BJ (cell line): ENCODE measurements at regions not wholly inside any gene's neighbourhood (a gene's known extent, or its start where the extent isn't known, plus 50 kb on each side); places are given as distances from the start of the nearest gene placed in this dataset.

Experiments
- CTCF ChIA-PET: fragments of 350-600 bp; formaldehyde crosslinking; extraction: SDS; loops from one replicate; lab custom pipeline; 2021; ENCODE audit warnings: antibody characterized with exemption, inconsistent platforms; lab: Yijun Ruan, JAX
- POLR2A ChIA-PET: fragments of 300-600 bp; sonication (Branson Sonifier 250); formaldehyde crosslinking; extraction: SDS; loops from one replicate; lab custom pipeline; 2021; ENCODE audit warnings: antibody characterized with exemption; lab: Charles Lee
- DNase-seq: peaks from one replicate; pipeline ENCODE4 v3.0.0-alpha.2; 2011; ENCODE audit warnings: low read depth
- H3K27me3 ChIP-seq: 2 replicates; pipeline ENCODE4 v1.6.0; 2011; ENCODE audit warnings: low read length; ENCODE audit not compliant: control insufficient read depth, insufficient read depth
- H3K36me3 ChIP-seq: 2 replicates; pipeline ENCODE4 v1.5.1; 2011; ENCODE audit warnings: low read length; ENCODE audit not compliant: control insufficient read depth, insufficient read depth
- H3K4me3 ChIP-seq: 2 replicates; pipeline ENCODE4 v1.5.1; 2011; ENCODE audit warnings: low read depth, mild to moderate bottlenecking, control low read depth, low read length
- TF ChIP-seq, protein P1 (sequence below): IDR thresholded peaks from 2 replicates; pipeline ENCODE4 v1.5.1; 2011; ENCODE audit warnings: low read depth, mild to moderate bottlenecking, control low read depth, inconsistent platforms, low read length, moderate library complexity; ENCODE audit not compliant: insufficient read depth

- no peak overlapping the region for H3K4me3 ChIP-seq
- CTCF ChIA-PET, result no interaction called here
- POLR2A ChIA-PET, result no interaction called here
- DNase-seq, result no peak
- H3K27me3 ChIP-seq, result no peaks in the 10 kb centered on the region
- H3K36me3 ChIP-seq, result no peaks in the 10 kb centered on the region
- TF ChIP-seq, protein P1, sequence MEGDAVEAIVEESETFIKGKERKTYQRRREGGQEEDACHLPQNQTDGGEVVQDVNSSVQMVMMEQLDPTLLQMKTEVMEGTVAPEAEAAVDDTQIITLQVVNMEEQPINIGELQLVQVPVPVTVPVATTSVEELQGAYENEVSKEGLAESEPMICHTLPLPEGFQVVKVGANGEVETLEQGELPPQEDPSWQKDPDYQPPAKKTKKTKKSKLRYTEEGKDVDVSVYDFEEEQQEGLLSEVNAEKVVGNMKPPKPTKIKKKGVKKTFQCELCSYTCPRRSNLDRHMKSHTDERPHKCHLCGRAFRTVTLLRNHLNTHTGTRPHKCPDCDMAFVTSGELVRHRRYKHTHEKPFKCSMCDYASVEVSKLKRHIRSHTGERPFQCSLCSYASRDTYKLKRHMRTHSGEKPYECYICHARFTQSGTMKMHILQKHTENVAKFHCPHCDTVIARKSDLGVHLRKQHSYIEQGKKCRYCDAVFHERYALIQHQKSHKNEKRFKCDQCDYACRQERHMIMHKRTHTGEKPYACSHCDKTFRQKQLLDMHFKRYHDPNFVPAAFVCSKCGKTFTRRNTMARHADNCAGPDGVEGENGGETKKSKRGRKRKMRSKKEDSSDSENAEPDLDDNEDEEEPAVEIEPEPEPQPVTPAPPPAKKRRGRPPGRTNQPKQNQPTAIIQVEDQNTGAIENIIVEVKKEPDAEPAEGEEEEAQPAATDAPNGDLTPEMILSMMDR, result no peak
These were observed 737.9 kb upstream of the SLC35B3 start for GRCh38 chr6:9173229-9173628.

DNA sequence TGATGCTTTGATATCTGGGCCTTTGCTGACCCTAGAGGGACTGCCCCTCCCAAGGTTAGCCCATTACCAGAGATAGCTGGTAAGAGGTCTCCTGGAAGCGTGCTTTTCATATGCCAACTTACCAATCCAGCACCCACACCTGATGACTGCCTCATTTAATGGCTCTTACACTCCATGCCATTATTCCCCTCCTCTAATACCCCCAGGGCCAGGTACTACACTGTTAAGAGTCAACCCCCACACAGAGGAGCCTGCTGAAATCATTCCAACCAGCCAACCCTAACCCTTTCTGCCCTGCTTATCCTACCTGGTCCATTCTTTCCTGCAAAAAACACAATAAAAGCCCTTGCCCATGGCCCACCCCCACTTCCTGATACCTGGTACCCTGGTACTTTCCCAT is 736.8 kb upstream of the SLC35B3 start:
- POLR2A ChIA-PET, result no interaction called here
- DNase-seq, result no peak
- no peaks in the 10 kb centered on the region for H3K36me3 ChIP-seq
- CTCF ChIA-PET, result interaction anchor here (1.4 kb wide), 1 partner anchor 13 kb away, joined by 3 read pairs; no protein-coding TSS in a partner anchor
- no peak overlapping the region for H3K4me3 ChIP-seq
- no peaks in the 10 kb centered on the region for H3K27me3 ChIP-seq
- TF ChIP-seq, protein P1, result no peak

DNA sequence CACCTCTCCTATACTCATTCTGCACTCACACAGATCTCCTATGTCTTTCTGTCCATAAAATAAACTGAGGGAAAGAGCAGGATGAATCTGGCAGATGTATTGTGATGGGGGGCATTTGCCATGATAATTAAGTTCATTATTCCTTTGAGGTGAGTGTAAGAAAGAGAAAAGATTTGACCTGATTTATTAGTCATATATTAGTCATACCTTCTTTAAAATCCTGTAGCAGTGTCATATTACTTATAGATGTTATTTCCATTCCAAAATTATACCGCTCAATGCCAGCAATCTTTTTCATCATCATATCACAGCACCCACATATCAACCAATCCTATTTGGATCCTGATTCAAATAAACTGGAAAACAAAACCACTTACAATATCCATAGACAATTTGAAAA is 733.3 kb upstream of the SLC35B3 start:
- H3K4me3 ChIP-seq, result no peak overlapping the region
- ChIA-PET POLR2A (no interaction called here), CTCF (interaction anchor here (1.2 kb wide), 1 partner anchor 10 kb away, joined by 4 read pairs; no protein-coding TSS in a partner anchor)
- TF ChIP-seq, protein P1, result no peak
- no peaks in the 10 kb centered on the region for H3K27me3 ChIP-seq
- no peaks in the 10 kb centered on the region for H3K36me3 ChIP-seq
- DNase-seq, result no peak

DNA sequence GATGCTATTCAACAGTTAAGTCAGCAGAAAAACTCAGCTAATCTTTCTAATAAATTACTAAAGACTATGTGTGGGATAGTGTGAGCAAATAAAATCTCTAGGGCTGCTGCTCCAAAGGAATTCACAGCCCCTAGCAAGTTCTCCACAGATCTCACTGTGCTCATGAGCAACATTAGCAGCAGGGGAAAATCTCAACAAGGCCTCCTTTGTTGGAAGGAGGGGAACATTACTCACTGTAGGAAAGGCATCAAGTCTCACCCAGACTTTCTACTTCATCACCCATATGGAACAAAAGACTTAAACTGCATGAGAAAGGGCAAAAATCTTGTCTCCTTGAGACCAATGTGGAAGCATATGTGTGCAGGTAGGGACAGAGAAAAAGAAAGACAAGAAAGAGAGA is 726.4 kb upstream of the SLC35B3 start:
- ChIA-PET CTCF (interaction anchor here (0.6 kb wide), 1 partner anchor 521 kb away, joined by 3 read pairs; no protein-coding TSS in a partner anchor), POLR2A (no interaction called here)
- TF ChIP-seq, protein P1, result no peak
- DNase-seq, result no peak
- no peaks in the 10 kb centered on the region for H3K36me3 ChIP-seq
- no peak overlapping the region for H3K4me3 ChIP-seq
- H3K27me3 ChIP-seq, result no peaks in the 10 kb centered on the region

DNA sequence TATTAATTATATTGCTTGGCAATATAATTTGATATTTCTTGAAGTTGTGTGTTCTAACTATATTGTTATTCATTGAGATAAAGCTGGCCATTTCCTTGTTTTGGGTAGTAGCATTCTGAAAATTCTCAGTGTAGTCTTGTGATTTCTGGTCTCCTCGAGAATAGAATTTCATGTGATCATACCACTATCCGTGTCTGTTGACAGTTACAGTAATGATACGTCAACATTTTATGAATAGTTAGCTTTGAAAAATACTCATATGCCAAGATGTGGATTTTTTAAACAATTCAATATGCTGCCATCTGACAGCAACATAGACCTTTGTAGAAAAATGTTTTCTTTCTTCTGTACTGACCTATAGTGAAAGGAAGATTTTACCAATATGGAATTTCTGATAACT is 723.7 kb upstream of the SLC35B3 start:
- ChIA-PET CTCF (no interaction called here), POLR2A (no interaction called here)
- TF ChIP-seq, protein P1, result no peak

More for the DNA sequence above, 723.7 kb upstream of the SLC35B3 start:
- no peak for DNase-seq
- Histone ChIP-seq H3K36me3 (no peaks in the 10 kb centered on the region), H3K27me3 (no peaks in the 10 kb centered on the region), H3K4me3 (no peak overlapping the region)
